HG03097 (cell line): ENCODE measurements at regions not wholly inside any gene's neighbourhood (a gene's known extent, or its start where the extent isn't known, plus 50 kb on each side); places are given as distances from the start of the nearest gene placed in this dataset.
A peak's percentile ranks its signal among the peaks of the same experiment; 100 is the strongest.

Experiments used
- ATAC-seq: cut with Tn5 transposase; IDR thresholded peaks from one replicate; pipeline ENCODE4 v1.9.1; 2021; ENCODE audit not compliant: unreplicated experiment, low FRiP score

DNA sequence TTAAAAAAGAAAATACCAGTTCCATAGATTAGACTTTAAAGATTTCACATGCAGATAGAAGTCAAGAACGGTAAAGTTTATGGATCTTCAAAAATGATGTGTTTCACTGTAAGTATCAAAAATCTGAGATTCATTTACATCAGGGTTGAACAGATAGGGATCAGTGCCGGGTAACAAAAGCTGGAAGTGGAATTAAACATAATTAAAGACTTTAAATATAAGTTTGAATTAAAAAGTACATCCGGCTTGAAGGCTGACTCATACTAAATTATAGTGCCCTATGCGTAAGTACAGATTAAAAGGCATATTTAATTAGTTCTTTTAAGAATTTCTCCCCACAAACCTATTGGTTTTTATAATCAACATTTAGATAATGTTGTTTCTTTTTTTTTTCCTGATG lies 312.7 kb downstream of the PRL start:
- ATAC-seq: no peak

DNA sequence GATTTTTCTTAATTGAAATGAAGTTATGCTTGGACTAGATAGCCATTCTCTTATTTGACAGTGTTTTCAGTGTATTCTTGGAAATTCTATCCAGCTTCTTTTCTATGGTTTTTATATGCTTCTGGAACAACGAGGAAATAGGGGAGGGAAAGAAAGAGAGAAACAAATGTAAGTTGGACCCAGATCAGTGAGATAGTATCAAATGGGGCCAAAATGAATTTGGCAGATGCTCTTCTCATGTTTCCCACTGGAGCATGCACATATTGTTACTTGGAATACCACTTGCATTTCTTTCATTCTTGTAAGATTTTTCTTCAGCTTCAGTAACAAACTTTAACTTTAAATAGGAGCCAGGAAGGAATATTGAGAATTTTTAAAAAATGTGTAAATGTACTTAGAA lies 312.3 kb downstream of the PRL start:
- no peak for ATAC-seq

DNA sequence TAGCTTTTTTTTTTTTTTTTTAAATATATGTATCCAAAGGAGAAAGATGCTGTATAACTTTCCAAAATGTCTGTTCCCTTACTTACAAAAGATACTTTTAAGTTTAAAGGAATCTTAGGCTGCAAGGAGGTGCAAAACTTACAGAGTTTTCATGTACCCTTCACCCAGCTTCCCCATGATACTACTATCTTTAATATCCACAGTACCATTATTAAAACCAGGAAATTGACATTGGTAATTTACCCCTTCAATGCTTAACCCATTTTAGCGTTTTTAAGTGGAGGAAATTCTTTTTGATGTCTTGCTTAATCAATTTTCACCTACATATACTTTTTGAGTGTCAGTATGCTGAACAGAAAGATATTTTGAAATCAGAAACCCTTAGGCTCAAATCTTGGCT lies 310.9 kb downstream of the PRL start:
- no peak for ATAC-seq

DNA sequence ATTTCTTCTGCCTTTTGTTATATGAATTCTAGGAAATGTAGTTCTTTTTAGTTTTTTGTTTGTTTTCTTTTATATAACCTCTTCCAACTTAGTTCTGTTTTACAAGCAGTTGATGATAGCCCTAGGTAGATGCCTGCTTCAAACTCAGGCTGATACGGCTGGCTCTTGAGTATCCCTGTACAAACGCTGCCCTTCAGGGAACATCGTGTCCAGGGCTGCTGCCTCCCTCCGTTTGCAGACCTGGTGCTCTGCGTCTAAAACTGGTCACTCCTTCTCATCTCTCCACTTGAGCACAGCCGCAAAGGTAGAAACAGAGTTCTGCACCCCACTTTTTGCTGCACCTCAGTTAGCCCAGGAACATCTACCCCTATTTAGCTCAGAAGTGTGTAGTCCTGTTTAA lies 310.1 kb downstream of the PRL start:
- ATAC-seq: no peak

DNA sequence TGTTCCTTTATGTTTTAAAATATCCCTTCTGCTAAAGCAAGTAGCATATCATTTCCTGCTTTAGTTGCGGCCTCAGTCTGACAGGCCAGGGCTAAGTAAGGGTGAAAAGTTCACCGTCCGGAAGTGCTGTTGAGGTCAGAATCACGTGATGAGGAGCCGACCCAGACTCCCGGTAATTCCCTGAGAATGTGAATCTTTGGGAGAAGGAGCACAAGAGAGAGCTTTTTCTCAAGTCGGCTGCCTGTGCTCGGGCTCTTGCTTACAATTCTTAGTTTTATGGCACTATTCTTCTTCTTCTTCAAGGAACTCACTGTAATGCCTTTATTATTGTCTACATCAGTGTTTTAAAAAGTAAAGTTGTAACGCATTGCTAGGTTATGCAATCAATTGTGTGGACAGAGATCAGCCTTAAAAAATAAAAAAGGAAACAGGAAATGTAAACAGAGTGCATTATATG lies 309.3 kb downstream of the PRL start:
- ATAC-seq: peak; percentile 92

DNA sequence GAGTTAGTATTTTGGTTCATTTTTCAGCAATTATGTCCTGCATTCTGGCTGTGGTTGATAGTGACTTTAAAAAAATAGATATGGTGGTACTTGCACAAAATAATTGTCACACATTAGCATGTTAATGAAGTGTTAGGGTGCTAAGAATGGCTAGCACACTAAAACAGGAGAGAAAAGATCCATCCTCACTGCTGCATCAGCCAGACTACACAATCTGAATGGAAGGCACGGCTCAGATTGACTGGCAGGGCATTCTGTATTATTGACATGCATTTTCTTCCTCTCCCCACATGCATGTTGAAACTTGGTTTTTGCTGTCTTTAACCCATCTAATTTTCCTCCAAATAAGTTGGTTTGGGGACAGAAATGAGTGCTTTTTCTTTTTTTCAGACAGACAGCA lies 306.3 kb downstream of the PRL start:
- no peak for ATAC-seq

DNA sequence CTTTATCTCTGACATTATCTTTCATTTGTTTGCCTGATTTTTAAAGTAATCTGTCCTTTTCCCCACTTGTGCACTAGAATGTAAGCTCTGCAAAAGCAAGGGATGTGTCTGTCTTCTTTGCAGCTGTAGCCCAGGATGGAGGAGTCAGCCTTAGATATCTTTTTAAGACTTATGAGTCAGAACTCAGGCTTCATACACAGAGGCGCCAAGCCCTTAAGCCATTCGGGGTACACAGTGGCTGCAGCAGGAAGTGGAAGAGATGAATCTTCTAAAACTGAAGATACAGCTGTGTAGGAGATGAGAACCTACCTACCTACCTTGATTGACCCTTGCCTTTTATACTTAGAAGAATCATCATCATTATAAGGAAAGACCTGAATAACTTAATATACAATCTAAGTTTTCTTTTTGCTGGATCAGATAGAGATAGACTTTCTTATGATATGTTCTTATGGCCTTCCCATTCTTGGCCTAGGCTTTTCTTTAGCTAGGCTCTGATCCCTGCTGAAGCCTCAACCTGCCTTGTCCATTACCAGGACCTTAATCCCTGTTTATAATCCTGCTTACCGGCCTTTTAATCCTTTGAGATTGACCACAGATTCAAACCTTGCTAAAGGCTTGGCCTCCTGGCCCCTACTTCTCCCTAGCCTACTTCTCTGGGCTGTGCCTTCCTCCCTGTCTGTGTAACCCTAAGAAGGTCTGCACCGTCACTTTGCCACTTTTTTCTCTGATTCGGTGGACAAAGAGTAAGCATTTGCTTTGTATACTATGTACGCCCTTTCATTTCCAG lies 304.5 kb downstream of the PRL start:
- no peak for ATAC-seq

DNA sequence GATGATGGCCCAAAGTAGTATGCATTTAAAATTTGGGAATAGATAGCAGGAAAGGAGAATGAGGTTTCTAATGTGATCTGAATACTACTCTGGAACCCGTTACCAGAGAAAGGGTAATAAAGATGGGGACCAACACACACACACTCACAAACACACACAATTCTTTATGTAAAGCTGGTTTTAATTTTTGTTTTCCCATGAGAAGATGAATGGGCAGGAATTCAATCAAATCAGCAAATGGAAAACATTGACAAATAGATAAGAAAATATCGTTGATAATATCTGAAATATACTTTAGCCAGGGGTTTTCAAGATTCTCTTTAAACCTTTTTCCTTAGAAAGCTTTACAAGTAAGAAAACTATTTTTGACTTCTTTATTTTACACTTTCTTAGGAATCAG lies 303.0 kb downstream of the PRL start:
- ATAC-seq: no peak

DNA sequence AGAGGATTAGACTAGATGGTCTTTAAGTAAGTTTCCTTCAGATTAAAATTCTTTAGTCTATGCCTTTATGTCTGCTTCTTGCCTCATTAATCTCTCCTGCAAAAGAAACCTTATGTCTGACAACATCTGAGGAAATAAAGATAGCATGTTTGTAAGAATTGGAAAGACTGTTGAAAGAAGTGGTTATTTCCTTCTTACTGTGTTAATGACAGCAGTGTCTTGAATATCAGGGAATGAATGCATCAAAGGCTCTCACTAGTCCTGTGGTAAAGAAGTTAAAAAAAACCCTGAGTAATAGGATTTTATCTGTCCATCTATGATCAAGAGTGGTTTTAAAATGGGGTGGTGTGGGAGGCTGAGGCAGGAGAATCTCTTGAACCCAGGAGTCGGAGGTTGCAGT lies 302.0 kb downstream of the PRL start:
- ATAC-seq: no peak

DNA sequence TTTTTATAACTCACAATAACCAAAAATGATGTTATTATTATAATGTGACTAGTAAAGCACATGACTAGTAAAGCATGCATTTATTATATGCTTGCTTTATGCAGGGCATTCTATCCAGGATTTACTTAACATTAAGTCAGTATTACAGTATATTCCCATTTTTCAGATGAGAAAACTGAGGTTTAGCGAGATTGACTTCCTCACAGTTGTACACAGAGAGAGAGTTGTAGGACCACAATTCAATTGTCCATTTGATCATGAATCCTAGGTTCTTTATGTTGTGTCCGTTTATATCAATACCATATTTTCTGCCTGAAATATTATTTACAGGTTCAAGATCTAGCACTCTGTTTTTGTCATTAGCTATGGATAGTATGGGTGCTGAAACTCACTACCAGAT lies 301.5 kb downstream of the PRL start:
- no peak for ATAC-seq

DNA sequence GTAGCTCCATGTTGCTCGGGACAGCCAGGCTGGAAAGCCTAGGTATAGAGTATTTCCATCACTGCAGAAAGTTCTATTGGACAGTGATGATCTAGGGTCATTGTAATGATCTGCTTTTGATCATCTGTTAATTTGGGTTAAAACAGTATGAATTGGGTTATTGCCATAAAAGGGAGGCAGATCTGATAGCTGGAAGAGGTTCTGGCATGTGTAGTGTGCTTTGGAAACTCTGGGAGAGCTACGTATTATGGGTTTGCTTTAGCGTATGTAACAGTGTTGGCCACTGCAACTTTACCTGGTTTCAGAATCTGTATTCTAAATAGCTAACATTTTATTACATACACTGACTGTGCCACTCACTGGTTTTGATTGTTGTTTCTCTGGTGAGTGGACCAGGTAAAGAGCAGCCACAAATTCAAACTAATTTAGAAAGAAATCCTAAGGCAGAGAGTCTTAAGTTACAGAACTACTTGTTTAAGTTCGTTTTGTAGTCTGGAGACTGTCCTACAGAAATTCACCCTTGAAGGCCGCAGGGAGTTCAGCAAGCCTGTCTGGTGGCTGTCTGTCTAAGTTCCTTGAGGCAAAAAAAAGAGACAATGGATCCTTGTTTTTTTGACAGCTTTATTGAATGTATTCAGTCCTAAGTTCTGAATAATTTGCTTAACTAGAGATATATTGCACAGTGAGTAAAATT lies 300.3 kb downstream of the PRL start:
- no peak for ATAC-seq

DNA sequence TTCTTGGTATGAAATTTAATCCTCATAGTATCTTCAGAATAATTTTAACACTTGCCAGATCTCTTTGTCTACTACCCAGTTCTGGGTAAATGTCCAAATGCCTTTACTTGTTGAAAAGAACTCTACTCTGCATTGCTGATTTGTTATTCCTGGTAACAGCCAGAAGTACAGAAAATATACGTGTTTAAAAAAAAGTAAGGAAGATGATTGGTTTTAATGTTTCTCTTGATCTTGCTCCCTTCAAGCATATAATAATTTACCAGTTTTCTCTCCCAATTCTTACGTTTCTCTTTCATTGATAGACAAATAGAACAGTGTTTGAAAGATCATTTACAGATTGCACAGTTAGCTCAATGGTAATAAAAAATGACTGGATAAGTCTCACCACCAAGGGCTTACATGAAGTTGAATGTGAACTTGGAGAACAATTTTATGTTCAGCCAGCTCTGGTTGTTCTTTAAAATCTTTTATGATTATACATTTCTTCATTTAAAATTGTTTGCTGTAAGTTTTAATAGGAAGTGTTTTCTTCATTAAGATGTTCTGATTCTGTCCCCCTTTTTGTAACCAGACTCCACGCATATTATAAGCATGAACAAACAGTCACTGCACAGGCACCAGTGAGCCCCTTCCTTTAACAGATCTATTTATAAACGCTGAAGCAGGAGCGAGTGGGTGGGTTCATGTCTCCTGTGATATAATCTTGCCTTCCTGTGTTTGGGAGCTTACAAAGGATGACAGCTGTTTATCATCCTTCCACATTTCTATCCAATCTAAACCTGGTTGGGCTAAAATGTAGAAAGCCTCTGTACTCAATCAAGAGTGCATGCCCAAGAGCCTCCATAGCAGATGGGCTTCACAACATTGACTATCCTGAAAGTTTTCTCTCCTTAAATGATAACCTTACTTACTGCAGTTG lies 299.5 kb downstream of the PRL start:
- ATAC-seq: no peak

DNA sequence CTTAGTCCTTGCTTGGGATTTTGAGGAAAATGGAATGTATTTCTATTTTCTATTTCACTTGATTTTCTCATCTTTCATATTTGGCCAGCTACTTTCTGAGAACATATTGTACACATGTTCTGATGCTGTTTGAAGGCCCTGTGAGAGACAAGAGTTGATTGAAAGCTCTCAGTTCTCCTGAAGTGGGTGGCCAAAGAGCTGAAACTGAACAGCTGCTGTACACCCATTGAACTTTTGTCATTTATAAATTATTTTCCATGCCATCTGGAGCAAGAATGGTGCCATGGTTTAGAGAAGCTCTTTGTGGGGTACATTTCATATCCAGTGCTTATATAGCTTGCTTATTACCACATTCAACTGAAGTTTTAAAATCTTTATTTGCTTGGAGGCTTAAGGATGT lies 298.3 kb downstream of the PRL start:
- ATAC-seq: no peak

DNA sequence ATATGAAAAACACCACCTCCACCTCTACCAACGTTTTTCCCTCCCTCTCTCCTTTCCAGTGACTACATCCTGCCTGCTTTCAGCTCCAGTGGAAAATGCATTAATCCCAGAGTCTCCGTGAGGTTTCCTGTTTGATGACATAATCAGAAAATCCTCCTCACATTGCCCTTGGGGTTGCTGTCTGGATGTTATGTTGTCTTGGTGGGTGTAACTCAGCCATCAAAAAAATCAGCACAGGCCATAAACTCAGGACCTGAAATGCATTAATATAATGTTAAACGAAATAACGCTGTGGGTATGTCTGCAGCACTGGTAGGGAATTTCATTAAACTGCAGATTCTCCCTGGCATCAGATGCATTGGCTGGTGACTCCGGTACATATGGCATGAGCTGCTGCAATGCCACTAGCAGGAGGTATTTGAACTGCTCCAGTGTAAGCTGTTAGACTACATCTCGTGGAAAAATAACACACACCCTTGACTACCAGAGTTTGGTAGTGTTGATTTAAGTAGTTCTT lies 297.8 kb downstream of the PRL start:
- no peak for ATAC-seq

DNA sequence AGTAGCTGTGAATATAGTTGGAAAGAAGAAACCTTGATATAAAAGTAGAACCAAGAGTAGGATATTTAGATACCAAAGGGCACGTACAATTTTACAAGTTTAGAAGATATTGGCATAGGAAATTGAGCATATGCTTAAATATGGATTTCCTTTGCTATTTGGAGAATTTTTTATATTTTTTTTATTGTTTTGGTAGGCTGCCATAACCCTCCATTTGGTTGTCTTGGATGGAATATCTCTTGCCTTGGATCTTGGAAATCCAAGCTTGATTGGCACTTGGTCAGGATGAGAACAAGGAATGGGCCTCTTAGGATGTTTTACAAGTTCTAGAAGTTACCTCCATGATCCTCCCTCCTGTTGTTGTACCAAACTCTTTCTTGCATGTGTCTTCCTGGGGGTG lies 297.1 kb downstream of the PRL start:
- no peak for ATAC-seq

DNA sequence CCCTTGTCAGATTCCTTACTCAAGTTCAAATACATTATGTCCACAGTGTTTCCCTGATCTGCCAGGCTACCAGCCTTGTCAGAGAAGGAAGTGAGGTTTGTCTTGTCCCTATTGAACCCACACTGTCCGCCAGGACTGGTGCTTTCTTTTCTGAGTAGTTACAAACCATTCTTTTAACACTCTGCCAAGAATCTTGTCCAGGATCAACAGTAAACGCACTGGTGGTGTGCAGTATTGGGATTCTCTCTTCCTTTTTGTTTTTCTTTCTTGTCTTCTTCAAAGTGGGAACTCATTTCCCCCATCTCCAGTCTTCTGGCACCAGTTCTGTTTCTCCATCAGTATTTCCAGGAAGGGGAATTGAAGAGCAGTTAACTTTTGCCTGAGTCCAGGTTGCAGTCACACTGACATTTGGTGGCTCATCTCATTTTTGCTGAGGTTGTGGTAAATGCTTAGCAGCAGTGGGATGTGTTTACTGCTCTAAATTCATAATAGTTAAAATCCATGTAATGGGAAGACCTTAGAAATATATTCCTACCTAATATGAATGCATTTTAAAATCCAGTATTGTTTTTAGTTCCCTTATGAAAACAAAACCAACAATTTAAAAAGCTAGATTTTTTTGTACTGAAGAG lies 295.3 kb downstream of the PRL start:
- ATAC-seq: no peak

DNA sequence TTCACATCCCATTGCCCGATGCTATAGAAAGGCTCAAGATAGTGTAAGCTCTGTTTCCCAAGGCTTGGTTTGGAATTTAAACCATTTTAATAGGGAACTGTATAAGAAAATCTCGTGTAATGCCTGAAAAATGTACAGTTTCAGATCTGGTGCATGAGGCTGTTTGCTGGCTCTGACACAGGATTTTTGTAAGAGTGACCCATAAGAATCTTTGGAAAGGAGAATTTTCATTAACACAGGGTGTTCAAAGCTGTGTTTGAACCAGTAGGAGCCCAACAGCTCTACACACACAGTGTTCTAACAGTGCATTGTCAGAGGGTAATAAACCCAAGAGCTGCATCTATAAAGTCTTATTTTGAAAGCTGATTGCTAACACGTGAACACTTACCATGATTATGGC lies 293.5 kb downstream of the PRL start:
- no peak for ATAC-seq

DNA sequence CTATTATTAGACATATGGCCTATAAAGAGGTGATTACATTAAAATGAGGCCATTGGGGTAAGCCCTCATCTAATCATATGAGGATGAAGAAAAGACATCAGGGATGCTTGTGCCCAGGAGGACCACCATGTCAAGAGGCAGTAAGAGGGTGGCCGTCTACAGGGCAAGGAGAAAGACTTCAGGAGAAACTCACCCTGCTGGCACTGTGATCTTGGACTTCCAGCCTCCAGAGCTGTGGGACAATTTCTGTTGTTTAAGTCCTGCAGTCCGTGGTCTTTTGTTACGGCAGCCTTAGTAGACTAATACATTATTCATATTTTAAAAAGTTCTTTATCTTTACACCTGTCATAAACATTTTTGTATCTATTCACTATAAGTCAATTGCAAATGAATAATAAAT lies 290.0 kb downstream of the PRL start:
- no peak for ATAC-seq

DNA sequence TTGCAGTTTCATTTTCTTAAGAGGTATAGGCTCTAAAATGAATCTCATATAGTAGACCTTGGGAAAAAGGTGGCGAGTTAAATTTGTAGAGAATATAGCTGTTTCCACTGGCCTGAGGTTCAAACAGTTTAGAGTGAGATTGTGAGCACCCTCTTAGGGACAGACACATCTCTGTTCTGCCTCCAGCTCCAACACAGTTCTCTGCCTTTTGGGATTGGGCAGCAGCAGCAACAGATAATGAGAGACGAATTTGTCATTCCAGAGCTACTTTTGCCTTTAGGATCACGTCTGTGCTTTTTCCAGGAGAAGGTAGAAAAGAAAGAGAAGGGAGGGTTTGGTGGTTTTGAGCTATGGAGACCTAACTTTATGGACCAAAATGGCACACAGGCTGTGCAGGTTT lies 289.4 kb downstream of the PRL start:
- ATAC-seq: no peak

DNA sequence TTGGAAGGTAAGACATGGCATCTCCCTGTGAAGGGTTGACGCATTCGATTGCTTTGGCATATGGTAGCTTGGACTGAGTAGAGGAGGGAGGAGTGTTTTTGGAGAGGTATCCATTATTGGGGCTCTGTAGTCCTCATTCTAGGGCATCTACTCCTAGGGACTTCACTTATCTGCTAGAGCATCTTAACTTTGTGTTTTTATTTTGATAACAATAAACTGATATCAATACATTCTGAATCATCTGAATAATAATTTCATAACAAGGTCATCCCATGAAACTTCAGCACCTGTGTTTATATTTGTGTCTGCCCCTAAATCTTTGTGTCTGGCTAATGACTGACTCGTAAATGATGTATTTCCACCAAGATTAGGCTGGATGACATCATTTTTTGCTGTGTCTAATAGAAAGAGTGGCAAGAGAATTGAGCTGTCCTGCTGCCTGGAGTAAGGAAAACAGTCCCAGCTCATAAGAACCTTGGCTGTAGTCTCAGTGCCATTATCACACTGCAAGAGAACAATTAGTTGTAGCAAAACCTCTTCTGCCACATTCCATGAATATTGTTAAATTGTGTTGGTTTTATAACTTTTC lies 288.5 kb downstream of the PRL start:
- ATAC-seq: no peak
